Thyroid gland (tissue), 4 donors: ENCODE measurements at regions not wholly inside any gene's neighbourhood (a gene's known extent, or its start where the extent isn't known, plus 50 kb on each side); places are given as distances from the start of the nearest gene placed in this dataset.

Experiments used
- CTCF ChIP-seq, 6 experiments: fragments of 200-600 bp in 3 of 6; fragments of 450-650 bp in 3 of 6; sonication (generic) in 3 of 6; IDR thresholded peaks; one replicate each; pipeline ENCODE4 v1.5.1; 2016 to 2019; ENCODE audit warnings: antibody characterized with exemption in 6 of 6, mild to moderate bottlenecking in 2 of 6, inconsistent platforms in 1 of 6, moderate library complexity in 1 of 6
- POLR2A ChIP-seq, 2 donors: fragments of 450-650 bp; IDR thresholded peaks; one replicate each; pipeline ENCODE4 v1.6.1; 2017; ENCODE audit warnings: antibody characterized with exemption in 2 of 2, mild to moderate bottlenecking in 2 of 2, moderate library complexity in 1 of 2

- TF ChIP-seq CTCF (IDR thresholded peaks at IDR 0.05) (no peak), POLR2A (IDR thresholded peaks at IDR 0.05) (no peak)
Observed at GRCh38 chr2:80778704-80779103, 474.2 kb upstream of the LRRTM1 start.
